SH-SY5Y (cell line): ENCODE measurements at regions not wholly inside any gene's neighbourhood (a gene's known extent, or its start where the extent isn't known, plus 50 kb on each side); places are given as distances from the start of the nearest gene placed in this dataset.

ENCODE experiments used
- GATA2 ChIP-seq: IDR thresholded peaks from 2 replicates; pipeline ENCODE4 v1.6.1; 2011; ENCODE audit warnings: mild to moderate bottlenecking, low read depth, low read length
- GATA3 ChIP-seq: IDR thresholded peaks from 2 replicates; pipeline ENCODE4 v1.6.1; 2011; ENCODE audit warnings: low read depth, mild to moderate bottlenecking, low read length, moderate library complexity

- TF ChIP-seq GATA3 (no peak), GATA2 (no peak)
Observed at GRCh38 chr5:174827558-174827957, 103.2 kb downstream of the MSX2 start.

GRCh38 chr5:174825587-174825986 lies 101.2 kb downstream of the MSX2 start:
- no peak for TF ChIP-seq GATA2
- TF ChIP-seq GATA3: no peak

- TF ChIP-seq GATA2 (no peak), GATA3 (no peak)
Observed at GRCh38 chr5:174818430-174818829, 94.0 kb downstream of the MSX2 start.

GRCh38 chr5:174817610-174818009 lies 93.2 kb downstream of the MSX2 start:
- TF ChIP-seq GATA3 (no peak), GATA2 (no peak)

- TF ChIP-seq GATA2 (no peak), GATA3 (no peak)
Observed at GRCh38 chr5:174816858-174817257, 92.5 kb downstream of the MSX2 start.

- no peak for TF ChIP-seq GATA3
- TF ChIP-seq GATA2: no peak
Observed at GRCh38 chr5:174811438-174811837, 87.1 kb downstream of the MSX2 start.

DNA sequence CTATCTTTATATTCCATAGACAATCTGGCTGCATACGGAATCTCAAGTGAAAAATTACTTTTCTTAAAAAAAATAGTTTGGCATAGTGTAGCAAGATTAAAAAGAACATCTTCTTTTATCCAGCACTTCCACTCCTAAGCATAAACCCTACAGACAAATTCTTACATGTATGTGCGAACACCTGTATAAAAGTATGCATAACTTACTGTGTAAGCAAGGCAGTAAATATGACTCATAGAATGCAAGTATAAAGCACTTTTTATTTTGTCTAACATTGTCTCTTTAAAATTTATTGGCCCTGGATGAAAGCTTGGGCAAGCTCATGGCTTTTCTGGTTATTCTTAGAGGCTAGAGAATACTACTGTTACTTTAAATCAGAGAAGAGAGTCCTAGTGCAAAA lies 86.4 kb downstream of the MSX2 start:
- no peak for TF ChIP-seq GATA3
- TF ChIP-seq GATA2: no peak

- no peak for TF ChIP-seq GATA3
- TF ChIP-seq GATA2: no peak
Observed at GRCh38 chr5:174807471-174807870, 83.1 kb downstream of the MSX2 start.

GRCh38 chr5:174806729-174807128 lies 82.3 kb downstream of the MSX2 start:
- no peak for TF ChIP-seq GATA3
- TF ChIP-seq GATA2: no peak

GRCh38 chr5:174801798-174802197 lies 77.4 kb downstream of the MSX2 start:
- TF ChIP-seq GATA3 (no peak), GATA2 (no peak)

DNA sequence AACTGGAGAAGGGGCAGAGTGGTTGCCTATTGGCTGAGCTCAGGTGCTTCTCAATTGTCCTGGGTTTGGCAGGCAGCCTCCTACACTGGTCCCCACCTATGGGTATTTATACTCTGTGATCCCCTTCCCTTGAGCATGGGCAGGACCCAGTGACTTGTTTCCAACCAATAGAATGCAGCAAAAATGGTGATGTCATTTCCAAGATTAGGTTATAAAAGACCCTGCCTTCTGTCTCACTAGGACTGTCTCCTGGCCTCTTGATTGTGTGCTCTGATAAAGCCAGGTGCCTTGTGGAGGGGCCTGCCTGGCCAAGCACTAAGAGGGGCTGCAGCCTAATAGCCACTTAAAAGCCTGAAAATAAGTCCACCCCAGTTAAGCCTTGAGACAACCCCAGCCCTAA lies 76.1 kb downstream of the MSX2 start:
- no peak for TF ChIP-seq GATA2
- TF ChIP-seq GATA3: no peak

- TF ChIP-seq GATA3: no peak
- no peak for TF ChIP-seq GATA2
Observed at GRCh38 chr5:174799121-174799520, 74.7 kb downstream of the MSX2 start.

GRCh38 chr5:174798551-174798951 lies 74.2 kb downstream of the MSX2 start:
- TF ChIP-seq GATA3 (no peak), GATA2 (peak; percentile 16; the same call in 1 of the 2 replicates)

- no peak for TF ChIP-seq GATA2
- TF ChIP-seq GATA3: no peak
Observed at GRCh38 chr5:174796711-174797192, 72.4 kb downstream of the MSX2 start.

DNA sequence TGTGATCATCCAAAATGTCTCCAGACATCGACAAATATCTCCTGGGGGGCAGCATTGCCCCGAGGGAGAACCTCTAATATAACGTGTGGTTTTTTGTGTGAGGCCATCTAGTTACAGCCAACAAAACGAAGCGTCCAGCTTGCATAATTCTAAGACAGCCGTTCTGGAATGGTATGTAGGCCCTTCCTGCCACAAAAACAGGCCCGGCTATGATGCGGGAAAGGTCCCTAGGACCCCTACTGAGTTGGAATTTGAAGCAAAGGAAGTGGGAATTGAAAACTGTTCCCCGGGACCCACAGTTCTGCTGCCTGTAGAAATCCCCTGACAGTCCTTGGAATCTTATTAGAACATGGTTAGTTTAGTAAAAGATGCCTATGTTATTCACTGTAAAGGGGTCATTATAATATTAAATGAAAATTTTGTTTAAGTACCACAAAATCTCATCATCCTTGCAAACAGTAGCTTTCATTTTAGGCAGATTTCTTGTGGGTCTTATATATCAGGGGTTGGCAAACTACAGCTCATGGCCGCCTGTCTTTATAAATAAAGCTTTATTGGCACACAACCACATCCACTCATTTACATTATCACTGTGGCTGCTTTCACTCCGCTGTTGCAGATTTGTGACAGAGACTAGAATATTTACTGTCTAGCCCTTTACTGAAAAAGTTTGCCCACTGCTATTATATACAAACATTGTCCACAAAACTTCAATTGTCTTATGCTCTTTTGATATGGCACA lies 70.7 kb downstream of the MSX2 start:
- TF ChIP-seq GATA2 (no peak), GATA3 (no peak)

DNA sequence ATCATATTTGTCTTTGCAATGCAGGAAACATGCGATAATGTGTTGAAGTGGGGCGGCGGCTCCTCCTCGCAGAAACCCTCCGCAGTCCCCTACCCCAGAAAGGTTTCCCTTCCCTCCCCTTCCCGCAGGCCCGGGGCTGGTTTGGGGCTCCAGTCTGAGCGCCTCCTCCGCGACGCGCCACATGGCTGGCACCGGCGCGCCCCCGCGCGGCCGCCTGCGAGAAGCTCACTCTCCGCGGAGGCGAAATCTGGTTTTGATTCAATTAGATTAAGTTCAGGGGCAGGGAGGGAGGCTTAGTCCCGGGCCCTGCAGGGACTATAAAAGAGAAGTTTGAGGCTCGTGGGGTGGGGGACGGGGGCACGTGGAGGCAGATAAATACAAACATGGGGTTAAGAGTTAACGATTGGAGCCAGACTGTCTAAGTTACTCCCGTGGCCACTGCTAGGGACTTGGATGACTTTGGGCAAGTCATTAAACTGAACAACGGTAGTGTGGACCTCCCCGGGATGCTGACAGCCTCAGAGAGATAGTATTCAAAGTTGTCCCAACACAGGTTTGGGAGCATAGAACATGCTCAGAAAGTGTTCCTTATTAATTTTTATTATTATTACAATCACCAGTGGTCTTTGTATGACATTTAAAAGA lies 69.4 kb downstream of the MSX2 start:
- TF ChIP-seq GATA2 (peak; percentile 27; the same call in 1 of the 2 replicates), GATA3 (no peak)
